ENCODE measurements at regions not wholly inside any gene's neighbourhood (a gene's known extent, or its start where the extent isn't known, plus 50 kb on each side); places are given as distances from the start of the nearest gene placed in this dataset.

- H3F3A ChIP-seq (replicated peaks; ENCODE audit: insufficient read depth): no peaks in the 10 kb centered on the region
- no peak overlapping the region for H3K9ac ChIP-seq
- CTCF ChIA-PET: no interaction called here
- H3K4me3 ChIP-seq (ENCODE audit: low read depth in 2 of 2, low read length in 1 of 2): no peak overlapping the region
- H4K20me1 ChIP-seq (ENCODE audit: insufficient read depth): no peaks in the 10 kb centered on the region
- TF ChIP-seq RAD21 (IDR thresholded peaks at IDR 0.05; ENCODE audit: low read length) (peak; percentile 8; the same call in 1 of the 2 replicates), JUND (IDR thresholded peaks at IDR 0.05) (no peak)
- POLR2A ChIA-PET: no interaction called here
- H3K9me3 ChIP-seq: no peaks in the 10 kb centered on the region
- no peaks in the 10 kb centered on the region for H3K27me3 ChIP-seq (ENCODE audit: insufficient read depth)
- no peaks in the 10 kb centered on the region; the same call in 1 of the 2 replicates for H3K9me2 ChIP-seq
- DNase-seq: no peak
- H3K4me2 ChIP-seq: no peak overlapping the region
- H3K27ac ChIP-seq (ENCODE audit: low read depth in 2 of 2, low read length in 1 of 2): peak overlapping the region in 1 of 2 experiments; percentile 87; a peak in 2 of 4 replicates
- peaks cover 0 to 40% of the 10 kb centered on the region in 2 experiments; a peak in 2 of 4 replicates for H3K4me1 ChIP-seq (ENCODE audit: control insufficient read depth in 1 of 2, insufficient read depth in 2 of 2, low read depth in 1 of 2, low read length in 1 of 2)
- no peaks in the 10 kb centered on the region for H3K36me3 ChIP-seq (replicated peaks in 1 of 2; ENCODE audit: control insufficient read depth in 1 of 2, insufficient read depth in 2 of 2, low read length in 1 of 2)
- no peak overlapping the region for H2AFZ ChIP-seq (ENCODE audit: low read depth)
- H3K79me2 ChIP-seq (ENCODE audit: insufficient read depth): no peaks in the 10 kb centered on the region
Measured at GRCh38 chr17:53137869-53138268, 684.9 kb upstream of the KIF2B start.

GRCh38 chr17:53135969-53136368, 686.8 kb upstream of the KIF2B start:
- Histone ChIP-seq H3K9ac (no peak overlapping the region), H2AFZ (ENCODE audit: low read depth) (no peak overlapping the region), H3K4me3 (ENCODE audit: low read depth in 2 of 2, low read length in 1 of 2) (no peak overlapping the region), H3K9me2 (no peaks in the 10 kb centered on the region; the same call in 1 of the 2 replicates), H3K27me3 (ENCODE audit: insufficient read depth) (no peaks in the 10 kb centered on the region), H4K20me1 (ENCODE audit: insufficient read depth) (no peaks in the 10 kb centered on the region), H3K4me1 (ENCODE audit: control insufficient read depth in 1 of 2, insufficient read depth in 2 of 2, low read depth in 1 of 2, low read length in 1 of 2) (peaks cover 0 to 38% of the 10 kb centered on the region in 2 experiments; a peak in 2 of 4 replicates), H3K9me3 (no peaks in the 10 kb centered on the region), H3K4me2 (no peak overlapping the region), H3K36me3 (replicated peaks in 1 of 2; ENCODE audit: control insufficient read depth in 1 of 2, insufficient read depth in 2 of 2, low read length in 1 of 2) (no peaks in the 10 kb centered on the region), H3F3A (replicated peaks; ENCODE audit: insufficient read depth) (no peaks in the 10 kb centered on the region), H3K27ac (ENCODE audit: low read depth in 2 of 2, low read length in 1 of 2) (peak overlapping the region in 1 of 2 experiments; percentile 87; a peak in 2 of 4 replicates), H3K79me2 (ENCODE audit: insufficient read depth) (no peaks in the 10 kb centered on the region)
- 4% methylated on average over 3 of the region's 3 CpGs for WGBS (ENCODE audit: low lambda C conversion rate)
- POLR2A ChIA-PET: no interaction called here
- CTCF ChIA-PET: interaction anchor here (0.8 kb wide), 3 partner anchors 15 to 1764 kb away, joined by 3 read pairs; no protein-coding TSS in a partner anchor
- peak; percentile 51 for DNase-seq
- TF ChIP-seq RXRA (IDR thresholded peaks at IDR 0.05; ENCODE audit: borderline replicate concordance, low read depth): no peak
- no peak for TF ChIP-seq USF1 (IDR thresholded peaks at IDR 0.05; ENCODE audit: borderline replicate concordance, low read depth)
- TF ChIP-seq REST (IDR thresholded peaks at IDR 0.05; ENCODE audit: low read depth, low read length): no peak
- no peak for TF ChIP-seq MEF2A (IDR thresholded peaks at IDR 0.05; ENCODE audit: borderline replicate concordance, low read depth)
- no peak for TF ChIP-seq YY1 (IDR thresholded peaks at IDR 0.05; ENCODE audit: low read depth)
- no peak for TF ChIP-seq EZH2phosphoT487 (IDR thresholded peaks at IDR 0.05; ENCODE audit: borderline replicate concordance, low read depth)
- peak; percentile 56; the same call in 1 of the 2 replicates for TF ChIP-seq MXI1 (IDR thresholded peaks at IDR 0.05; ENCODE audit: low read depth, low read length)
- TF ChIP-seq TEAD4 (IDR thresholded peaks at IDR 0.05; ENCODE audit: borderline replicate concordance, insufficient read depth): 0 out of 2 replicates have a peak, but pooled peaks have one; percentile 51
- peak; percentile 99 for TF ChIP-seq RCOR1 (IDR thresholded peaks at IDR 0.05; ENCODE audit: low read length)
- no peak for TF ChIP-seq FOXM1 (IDR thresholded peaks at IDR 0.05; ENCODE audit: low read depth)
- no peak for TF ChIP-seq MAX (IDR thresholded peaks at IDR 0.05; ENCODE audit: low read depth)
- TF ChIP-seq FOSL2 (IDR thresholded peaks at IDR 0.05; ENCODE audit: borderline replicate concordance, low read depth): no peak
- no peak for TF ChIP-seq IRF3 (IDR thresholded peaks at IDR 0.05; ENCODE audit: low read depth, low read length)
- TF ChIP-seq CHD2 (IDR thresholded peaks at IDR 0.05; ENCODE audit: low read length, partially characterized antibody): peak; percentile 91
- TF ChIP-seq GABPA (IDR thresholded peaks at IDR 0.05; ENCODE audit: low read depth): no peak
- TF ChIP-seq RAD21 (IDR thresholded peaks at IDR 0.05; ENCODE audit: low read length): peak; percentile 58
- TF ChIP-seq TAF1 (IDR thresholded peaks at IDR 0.05; ENCODE audit: borderline replicate concordance, low read depth, low read length): no peak
- no peak for TF ChIP-seq JUND (IDR thresholded peaks at IDR 0.05)
- TF ChIP-seq NFIC (IDR thresholded peaks at IDR 0.05; ENCODE audit: borderline replicate concordance): no peak
- TF ChIP-seq FOXJ3 (CRISPR knock-in tag; IDR thresholded peaks at IDR 0.05): peak; percentile 90
- peak; percentile 63 for TF ChIP-seq TCF12 (IDR thresholded peaks at IDR 0.05)
- TF ChIP-seq PBX3 (IDR thresholded peaks at IDR 0.05): 0 out of 2 replicates have a peak, but pooled peaks have one; percentile 20
- TF ChIP-seq EP300 (IDR thresholded peaks at IDR 0.05; ENCODE audit: borderline replicate concordance in 1 of 2, low read depth in 1 of 2, low read length in 1 of 2): peak in 1 of 2 experiments; percentile 100; a peak in 2 of 4 replicates
